T-helper 22 cell (primary cell): ENCODE measurements at regions not wholly inside any gene's neighbourhood (a gene's known extent, or its start where the extent isn't known, plus 50 kb on each side); places are given as distances from the start of the nearest gene placed in this dataset.

Source experiments
- DNase-seq: peaks from one replicate; pipeline ENCODE4 v3.0.0-alpha.2; 2020; ENCODE audit warnings: low read depth

GRCh38 chr1:30609336-30609998, 113.9 kb downstream of the MATN1 start:
- no peak for DNase-seq

GRCh38 chr1:30607723-30608122, 115.7 kb downstream of the MATN1 start:
- DNase-seq, result no peak

GRCh38 chr1:30606166-30606565, 117.2 kb downstream of the MATN1 start:
- DNase-seq, result no peak

GRCh38 chr1:30605441-30605920, 117.9 kb downstream of the MATN1 start:
- DNase-seq, result no peak

- DNase-seq, result no peak
Measured at GRCh38 chr1:30604801-30605440, 118.5 kb downstream of the MATN1 start.

GRCh38 chr1:30603081-30603858, 120.1 kb downstream of the MATN1 start:
- DNase-seq, result no peak

GRCh38 chr1:30601316-30602085, 121.9 kb downstream of the MATN1 start:
- DNase-seq, result no peak

GRCh38 chr1:30600706-30601105, 122.7 kb downstream of the MATN1 start:
- no peak for DNase-seq

GRCh38 chr1:30600258-30600657, 123.1 kb downstream of the MATN1 start:
- DNase-seq, result no peak

- DNase-seq, result no peak
Measured at GRCh38 chr1:30599721-30600120, 123.7 kb downstream of the MATN1 start.

- DNase-seq, result no peak
Measured at GRCh38 chr1:30598571-30599114, 124.7 kb downstream of the MATN1 start.

GRCh38 chr1:30597711-30598110, 125.7 kb downstream of the MATN1 start:
- DNase-seq, result no peak

- DNase-seq, result no peak
Measured at GRCh38 chr1:30596891-30597290, 126.5 kb downstream of the MATN1 start.

- no peak for DNase-seq
Measured at GRCh38 chr1:30596470-30596869, 126.9 kb downstream of the MATN1 start.

- no peak for DNase-seq
Measured at GRCh38 chr1:30589083-30589482, 134.3 kb downstream of the MATN1 start.

GRCh38 chr1:30588311-30589073, 134.9 kb downstream of the MATN1 start:
- no peak for DNase-seq

- DNase-seq, result no peak
Measured at GRCh38 chr1:30586671-30587070, 136.7 kb downstream of the MATN1 start.

- no peak for DNase-seq
Measured at GRCh38 chr1:30579580-30579979, 143.8 kb downstream of the MATN1 start.

- no peak for DNase-seq
Measured at GRCh38 chr1:30575066-30575465, 148.3 kb downstream of the MATN1 start.

GRCh38 chr1:30572192-30572591, 151.2 kb downstream of the MATN1 start:
- DNase-seq, result no peak

- no peak for DNase-seq
Measured at GRCh38 chr1:30571380-30571779, 152.0 kb downstream of the MATN1 start.
